ENCODE measurements at regions not wholly inside any gene's neighbourhood (a gene's known extent, or its start where the extent isn't known, plus 50 kb on each side); places are given as distances from the start of the nearest gene placed in this dataset.

GRCh38 chr20:60840971-60841370 is 411.1 kb upstream of the CDH4 start:
- Histone ChIP-seq H3K27me3 (replicated peaks) (no peaks in the 10 kb centered on the region), H3K27ac (no peak overlapping the region), H3K4me3 (ENCODE audit: low read depth, low read length) (no peak overlapping the region), H3K36me3 (replicated peaks) (no peaks in the 10 kb centered on the region)
- DNase-seq = no peak
- in situ Hi-C loops (cut with HindIII; ENCODE audit: low pct_ligation_motif_present, low sequenced_read_pairs) = no loop called here
- TF ChIP-seq CTCF (IDR thresholded peaks at IDR 0.05; ENCODE audit: low read depth, low read length, missing control alignments) = no peak

- TF ChIP-seq CTCF (IDR thresholded peaks at IDR 0.05; ENCODE audit: low read depth, low read length, missing control alignments) = no peak
- H3K27ac ChIP-seq = no peak overlapping the region
- DNase-seq = no peak
- H3K4me3 ChIP-seq (ENCODE audit: low read depth, low read length) = no peak overlapping the region
- no peaks in the 10 kb centered on the region for H3K36me3 ChIP-seq (replicated peaks)
- in situ Hi-C loops (cut with HindIII; ENCODE audit: low pct_ligation_motif_present, low sequenced_read_pairs) = no loop called here
- H3K27me3 ChIP-seq (replicated peaks) = no peaks in the 10 kb centered on the region
These were observed 406.9 kb upstream of the CDH4 start for GRCh38 chr20:60845146-60845545.

DNA sequence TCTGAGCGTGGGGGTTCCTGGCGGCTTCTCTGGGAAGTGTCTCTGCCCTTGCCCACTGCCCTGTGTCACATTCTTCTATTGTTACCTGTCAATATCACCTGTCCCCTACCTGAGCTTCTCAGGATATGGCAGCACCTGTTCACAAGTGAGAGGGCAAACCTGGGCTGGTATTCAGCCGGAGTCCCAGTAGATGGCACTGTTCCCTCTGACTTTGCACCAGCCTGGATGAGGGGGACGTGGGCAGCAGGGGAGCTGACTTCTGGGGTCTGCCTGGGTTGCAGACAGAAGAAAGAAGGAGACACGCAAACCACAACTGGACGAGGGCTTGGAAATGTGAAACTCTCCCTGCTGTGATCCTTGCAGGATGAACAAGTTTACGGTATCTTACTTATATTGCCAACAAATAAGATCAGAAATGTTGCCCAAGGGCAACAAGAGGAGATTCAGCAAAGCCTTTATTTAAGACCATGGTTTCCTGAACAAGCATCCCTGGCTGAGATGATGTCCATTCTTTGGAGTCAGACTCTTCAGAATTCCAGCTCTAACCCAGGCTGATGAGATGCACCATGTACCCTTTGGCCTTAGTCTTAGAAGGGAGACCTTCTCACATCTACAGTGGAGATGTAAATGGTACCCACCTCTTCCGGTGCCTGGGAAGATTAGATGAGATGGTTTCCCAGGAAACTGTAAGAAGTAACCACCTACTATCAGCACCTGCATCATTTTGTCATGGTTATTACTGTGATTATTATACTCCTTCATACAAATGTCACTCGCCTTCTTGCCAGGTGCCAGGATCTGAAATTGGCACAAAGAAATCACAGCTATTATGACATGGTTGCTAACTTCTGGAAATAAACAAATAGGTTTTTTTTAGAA is 400.0 kb upstream of the CDH4 start:
- H3K36me3 ChIP-seq (replicated peaks) = no peaks in the 10 kb centered on the region
- H3K27ac ChIP-seq = no peak overlapping the region
- in situ Hi-C loops (cut with HindIII; ENCODE audit: low pct_ligation_motif_present, low sequenced_read_pairs) = no loop called here
- H3K4me3 ChIP-seq (ENCODE audit: low read depth, low read length) = no peak overlapping the region
- no peak for DNase-seq
- no peaks in the 10 kb centered on the region for H3K27me3 ChIP-seq (replicated peaks)
- TF ChIP-seq CTCF (IDR thresholded peaks at IDR 0.05; ENCODE audit: low read depth, low read length, missing control alignments) = peak; percentile 73

GRCh38 chr20:60857708-60858107 is 394.4 kb upstream of the CDH4 start:
- H3K27me3 ChIP-seq (replicated peaks) = no peaks in the 10 kb centered on the region
- TF ChIP-seq CTCF (IDR thresholded peaks at IDR 0.05; ENCODE audit: low read depth, low read length, missing control alignments) = no peak
- no peak for DNase-seq
- H3K27ac ChIP-seq = no peak overlapping the region
- H3K4me3 ChIP-seq (ENCODE audit: low read depth, low read length) = no peak overlapping the region
- no peaks in the 10 kb centered on the region for H3K36me3 ChIP-seq (replicated peaks)
- in situ Hi-C loops (cut with HindIII; ENCODE audit: low pct_ligation_motif_present, low sequenced_read_pairs) = no loop called here

GRCh38 chr20:60862601-60863000 is 389.5 kb upstream of the CDH4 start:
- Histone ChIP-seq H3K4me3 (ENCODE audit: low read depth, low read length) (no peak overlapping the region), H3K27me3 (replicated peaks) (no peaks in the 10 kb centered on the region), H3K36me3 (replicated peaks) (no peaks in the 10 kb centered on the region), H3K27ac (no peak overlapping the region)
- DNase-seq = no peak
- in situ Hi-C loops (cut with HindIII; ENCODE audit: low pct_ligation_motif_present, low sequenced_read_pairs) = no loop called here
- no peak for TF ChIP-seq CTCF (IDR thresholded peaks at IDR 0.05; ENCODE audit: low read depth, low read length, missing control alignments)

GRCh38 chr20:60863548-60863947 is 388.5 kb upstream of the CDH4 start:
- TF ChIP-seq CTCF (IDR thresholded peaks at IDR 0.05; ENCODE audit: low read depth, low read length, missing control alignments) = no peak
- Histone ChIP-seq H3K27me3 (replicated peaks) (no peaks in the 10 kb centered on the region), H3K36me3 (replicated peaks) (no peaks in the 10 kb centered on the region), H3K4me3 (ENCODE audit: low read depth, low read length) (no peak overlapping the region), H3K27ac (no peak overlapping the region)
- DNase-seq = no peak
- in situ Hi-C loops (cut with HindIII; ENCODE audit: low pct_ligation_motif_present, low sequenced_read_pairs) = no loop called here
